ENCODE measurements at regions not wholly inside any gene's neighbourhood (a gene's known extent, or its start where the extent isn't known, plus 50 kb on each side); places are given as distances from the start of the nearest gene placed in this dataset.
"Not testable (repeated sequence)": the region's sequence is repeated elsewhere in the genome, so short reads cannot be mapped to it uniquely, and the experiment has no call there.

DNA sequence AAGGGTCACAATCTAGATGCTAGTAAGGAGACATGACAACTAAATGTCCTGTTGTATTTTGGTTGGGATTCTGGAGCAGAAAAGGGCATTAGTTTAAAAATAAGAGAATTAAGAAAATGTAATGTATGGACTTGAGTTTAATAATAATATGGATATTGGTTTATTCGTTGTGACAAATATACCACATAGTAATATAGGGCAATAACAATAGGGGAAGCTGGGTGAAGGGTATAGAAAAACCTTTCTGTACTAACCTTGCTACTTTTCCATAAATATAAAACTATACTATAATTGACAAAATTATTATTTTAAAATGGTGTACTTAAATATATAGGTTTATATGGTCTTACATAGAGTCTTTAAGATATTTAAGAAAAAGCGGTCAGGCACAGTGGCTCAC is 558.9 kb downstream of the PTPRC start:
- DNase-seq (ENCODE audit: low read depth in 2 of 2, low spot score in 1 of 2), result no peak

DNA sequence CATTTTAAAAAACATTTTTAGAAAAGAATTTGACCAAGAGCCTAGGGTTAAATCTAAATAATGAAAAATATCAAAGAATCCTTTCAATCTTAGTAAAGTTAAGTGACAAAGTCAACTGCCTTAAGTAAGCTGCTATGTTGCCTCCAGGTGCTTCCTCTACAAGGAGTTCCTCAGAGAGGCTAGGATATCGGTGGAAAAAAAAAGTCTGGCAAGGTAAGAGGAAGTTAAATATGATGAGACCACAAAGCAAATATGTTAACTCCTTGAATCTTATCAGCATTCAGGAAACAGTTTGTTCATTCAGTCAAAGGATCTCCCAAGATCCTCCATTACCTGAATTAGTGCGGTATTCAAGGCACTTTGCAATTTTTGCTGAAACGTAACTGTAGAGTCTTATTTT is 563.5 kb downstream of the PTPRC start:
- DNase-seq (ENCODE audit: low read depth in 2 of 2, low spot score in 1 of 2), result no peak

- DNase-seq (ENCODE audit: low read depth in 2 of 2, low spot score in 1 of 2), result no peak
Measured at GRCh38 chr1:199204231-199204630, 565.4 kb downstream of the PTPRC start.

DNA sequence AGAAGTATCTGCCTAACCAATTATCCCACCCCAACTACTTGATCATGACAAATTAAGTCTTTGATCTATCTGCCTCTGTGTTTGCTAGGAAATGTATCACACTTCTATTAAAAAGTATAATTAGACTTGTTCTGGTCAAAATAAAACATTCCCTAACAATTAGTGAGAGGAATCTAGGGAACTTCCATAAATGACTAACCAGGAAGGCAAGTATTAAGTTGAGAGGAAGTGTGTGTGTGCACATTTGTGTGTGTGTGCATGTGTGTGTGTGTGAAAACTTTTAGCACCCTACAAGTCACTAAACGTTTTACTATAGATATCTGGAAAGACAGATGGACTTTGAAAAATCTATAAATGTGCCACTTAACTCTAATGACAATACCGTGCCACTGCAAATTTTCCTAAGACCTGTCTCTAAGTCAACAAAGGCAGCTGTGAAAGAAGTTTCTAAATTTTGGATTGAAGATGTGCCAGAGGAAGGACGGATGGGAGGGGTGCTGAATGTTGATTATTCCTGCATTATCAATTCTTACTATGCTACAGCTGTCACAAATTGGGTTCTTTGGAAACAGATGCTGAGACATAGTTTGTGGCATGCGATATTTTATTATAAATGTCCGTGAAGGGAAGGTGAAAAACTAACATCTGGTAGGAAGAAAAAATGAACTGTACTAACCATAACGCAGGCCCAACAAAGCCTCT is 567.1 kb downstream of the PTPRC start:
- no peak for DNase-seq (ENCODE audit: low read depth in 2 of 2, low spot score in 1 of 2)

GRCh38 chr1:199208847-199209246 is 570.0 kb downstream of the PTPRC start:
- no peak for DNase-seq (ENCODE audit: low read depth in 2 of 2, low spot score in 1 of 2)

GRCh38 chr1:199218065-199218464 is 579.2 kb downstream of the PTPRC start:
- DNase-seq (ENCODE audit: low read depth in 2 of 2, low spot score in 1 of 2), result no peak

- DNase-seq (ENCODE audit: low read depth in 2 of 2, low spot score in 1 of 2), result no peak
Measured at GRCh38 chr1:199218533-199218932, 579.7 kb downstream of the PTPRC start.

- no peak for DNase-seq (ENCODE audit: low read depth in 2 of 2, low spot score in 1 of 2)
Measured at GRCh38 chr1:199220031-199220430, 581.2 kb downstream of the PTPRC start.

DNA sequence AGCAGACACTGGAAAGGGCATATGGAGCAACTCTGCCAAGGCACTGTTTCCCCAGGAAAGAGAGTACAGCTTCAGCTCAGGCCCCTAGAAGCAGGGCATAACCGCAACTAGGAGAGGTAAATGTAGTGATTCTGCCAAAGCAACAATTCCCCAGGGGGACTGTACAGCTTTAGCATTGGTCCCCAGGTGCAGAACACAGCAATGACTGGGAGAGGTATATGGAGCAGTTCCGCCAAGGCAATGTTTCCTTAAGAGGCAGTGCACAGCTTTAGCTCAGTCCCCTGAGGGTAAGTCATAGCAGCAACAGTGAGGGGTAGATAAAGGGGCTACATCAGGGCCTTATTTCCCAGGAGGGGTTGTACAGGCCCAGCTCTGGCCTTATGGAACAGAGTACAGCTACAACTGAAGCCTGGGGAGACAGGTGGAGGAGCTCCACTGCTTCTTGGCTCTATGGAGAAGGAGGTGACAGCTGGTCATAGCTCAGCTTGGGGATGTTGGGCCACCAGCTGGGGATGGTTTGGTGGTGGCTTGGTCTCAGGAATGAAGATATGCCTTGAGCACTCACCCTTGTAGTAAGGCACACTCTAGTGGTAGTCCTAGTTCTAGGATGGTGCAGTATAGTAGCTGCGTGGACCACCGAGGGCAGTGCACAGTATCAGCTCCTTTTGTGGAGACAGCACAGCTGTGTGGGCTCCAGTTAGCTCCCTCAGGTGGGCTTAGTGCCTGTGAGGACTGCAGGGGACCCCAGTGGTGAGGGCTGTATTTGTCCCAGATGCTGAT is 582.7 kb downstream of the PTPRC start:
- no peak for DNase-seq (ENCODE audit: low read depth in 2 of 2, low spot score in 1 of 2)

DNA sequence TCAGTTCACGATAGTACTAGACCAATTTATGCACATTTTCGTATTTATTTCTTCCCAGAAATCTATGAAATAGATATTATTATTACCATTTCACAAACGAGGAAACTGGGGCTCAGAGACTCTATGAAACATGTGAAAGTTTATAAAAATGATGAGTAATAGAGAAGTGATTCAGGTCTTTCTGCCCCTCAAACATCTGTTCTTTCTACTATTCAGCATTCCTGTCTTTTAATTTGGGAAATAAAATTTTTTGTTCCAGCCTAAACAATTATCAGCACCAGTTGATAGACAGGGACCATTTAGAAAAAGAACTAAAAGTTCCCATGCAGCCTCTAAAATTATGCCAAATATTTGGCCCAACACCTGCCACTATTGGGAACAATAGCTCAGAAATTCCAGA is 585.1 kb downstream of the PTPRC start:
- no peak for DNase-seq (ENCODE audit: low read depth in 2 of 2, low spot score in 1 of 2)

DNA sequence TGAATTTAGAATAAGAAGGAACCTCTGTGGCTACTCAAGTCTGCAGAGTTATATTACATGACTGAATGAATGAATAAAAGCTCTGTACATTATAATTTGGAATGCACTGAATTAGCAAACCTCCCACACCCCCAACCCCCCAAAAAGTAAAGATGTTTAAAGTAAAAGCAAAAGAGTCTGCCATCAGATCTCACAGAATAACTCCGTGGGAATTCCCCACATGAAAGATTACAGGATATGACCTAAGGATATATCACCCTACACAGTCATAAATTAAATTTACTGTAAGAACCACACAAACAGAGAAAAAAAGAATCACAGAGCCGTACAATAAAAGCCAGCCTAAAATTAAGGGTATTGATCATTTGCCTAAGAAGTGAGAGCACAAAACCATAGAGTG is 587.3 kb downstream of the PTPRC start:
- no peak for DNase-seq (ENCODE audit: low read depth in 2 of 2, low spot score in 1 of 2)

- no peak for DNase-seq (ENCODE audit: low read depth in 2 of 2, low spot score in 1 of 2)
Measured at GRCh38 chr1:199242147-199242546, 603.3 kb downstream of the PTPRC start.

DNA sequence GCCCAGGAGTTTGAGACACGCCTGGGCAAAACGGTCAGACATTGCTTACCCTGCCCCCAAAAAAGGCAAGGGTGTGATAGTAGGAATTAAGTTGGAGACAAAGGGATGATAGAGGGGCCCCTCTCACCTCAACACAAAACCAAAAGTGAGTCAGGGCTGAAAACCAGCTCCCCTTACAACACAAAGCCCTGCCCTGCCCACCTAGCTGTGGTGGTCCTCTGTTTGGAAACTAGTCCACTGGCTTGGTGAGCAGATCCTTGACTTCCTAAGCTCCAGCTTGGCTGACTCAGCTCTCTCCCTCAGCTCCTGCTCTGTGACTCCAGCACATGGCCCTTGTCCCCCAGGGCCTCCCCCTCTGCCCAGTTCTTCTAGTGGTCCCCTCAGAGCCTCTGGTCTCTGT is 603.8 kb downstream of the PTPRC start:
- no peak for DNase-seq (ENCODE audit: low read depth in 2 of 2, low spot score in 1 of 2)

- DNase-seq (ENCODE audit: low read depth in 2 of 2, low spot score in 1 of 2), result peak in 1 of 2 donors; percentile 21
Measured at GRCh38 chr1:199243423-199244061, 604.7 kb downstream of the PTPRC start.

GRCh38 chr1:199245946-199246345 is 607.1 kb downstream of the PTPRC start:
- no peak for DNase-seq (ENCODE audit: low read depth in 2 of 2, low spot score in 1 of 2)

- no peak for DNase-seq (ENCODE audit: low read depth in 2 of 2, low spot score in 1 of 2)
Measured at GRCh38 chr1:199246716-199247115, 607.9 kb downstream of the PTPRC start.

GRCh38 chr1:199247891-199248290 is 609.1 kb downstream of the PTPRC start:
- no peak for DNase-seq (ENCODE audit: low read depth in 2 of 2, low spot score in 1 of 2)

DNA sequence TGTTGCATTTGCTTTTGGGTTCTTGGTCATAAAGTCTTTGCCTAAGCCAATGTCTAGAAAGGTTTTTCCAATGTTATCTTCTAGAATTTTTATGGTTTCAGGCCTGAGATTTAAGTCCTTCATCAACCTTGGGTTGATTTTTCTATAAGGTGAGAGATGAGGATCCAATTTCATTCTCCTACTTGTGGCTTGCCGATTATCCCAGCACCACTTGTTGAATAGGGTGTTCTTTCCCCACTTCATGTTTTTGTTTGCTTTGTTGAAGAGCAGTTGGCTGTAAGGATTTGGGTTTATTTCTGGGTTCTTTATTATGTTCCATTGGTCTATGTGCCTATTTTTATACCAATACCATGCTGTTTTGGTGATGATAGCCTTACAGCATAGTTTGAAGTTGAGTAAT is 615.2 kb downstream of the PTPRC start:
- DNase-seq (ENCODE audit: low read depth in 2 of 2, low spot score in 1 of 2), result not testable (repeated sequence)

GRCh38 chr1:199261328-199261727 is 622.5 kb downstream of the PTPRC start:
- DNase-seq (ENCODE audit: low read depth in 2 of 2, low spot score in 1 of 2), result no peak

GRCh38 chr1:199264283-199264682 is 625.4 kb downstream of the PTPRC start:
- DNase-seq (ENCODE audit: low read depth in 2 of 2, low spot score in 1 of 2), result no peak

DNA sequence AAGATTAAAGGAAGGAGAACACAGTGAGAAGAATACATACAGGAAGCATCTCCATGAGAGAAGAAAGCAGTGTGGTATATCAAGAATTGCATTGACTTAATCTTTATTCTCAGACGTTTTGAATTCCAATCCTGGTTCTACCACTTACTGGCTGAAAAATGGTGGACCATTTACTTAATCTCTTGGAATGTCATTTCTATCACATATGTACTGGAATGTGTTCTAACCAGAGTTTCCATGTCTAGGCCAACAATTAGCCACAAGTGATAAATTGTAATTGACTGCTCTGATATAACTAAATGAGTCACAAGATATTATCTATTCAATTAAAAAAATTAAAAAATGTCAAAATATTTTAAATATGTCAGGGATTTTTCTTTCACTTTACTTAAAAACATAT is 626.1 kb downstream of the PTPRC start:
- no peak for DNase-seq (ENCODE audit: low read depth in 2 of 2, low spot score in 1 of 2)

DNA sequence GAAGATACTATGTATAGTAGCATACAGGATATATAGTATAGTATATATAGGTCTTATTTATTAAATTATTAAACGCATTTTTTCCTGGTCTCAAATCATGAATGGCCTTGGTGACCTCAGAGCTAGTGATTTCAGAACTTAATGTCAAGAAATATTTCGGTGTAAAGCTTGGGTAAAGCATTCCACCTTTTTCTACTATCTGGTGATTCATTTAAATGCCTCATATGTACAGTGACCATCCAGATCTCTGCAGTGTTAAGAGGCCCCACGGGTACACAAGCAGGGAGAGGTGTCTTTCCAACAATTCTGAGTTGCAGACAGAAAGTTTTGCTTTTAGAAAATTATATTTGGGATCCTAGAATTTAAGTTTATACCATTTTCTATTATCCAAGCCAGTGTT is 626.5 kb downstream of the PTPRC start:
- DNase-seq (ENCODE audit: low read depth in 2 of 2, low spot score in 1 of 2), result no peak

Data from stimulated activated CD8-positive, alpha-beta memory T cell treated with anti-CD3 and anti-CD28 coated beads, Interleukin-4, amount 100 ng/mL, for 1 hour (primary cell).